Ishikawa (cell line): ENCODE measurements at regions not wholly inside any gene's neighbourhood (a gene's known extent, or its start where the extent isn't known, plus 50 kb on each side); places are given as distances from the start of the nearest gene placed in this dataset.

ENCODE experiments used
- CEBPB ChIP-seq: IDR thresholded peaks from 2 replicates; pipeline ENCODE4 v1.6.1; 2012
- CREB1 ChIP-seq: IDR thresholded peaks from 2 replicates; pipeline ENCODE4 v1.6.1; 2012; ENCODE audit warnings: low read depth
- EGR1 ChIP-seq: IDR thresholded peaks from 2 replicates; pipeline ENCODE4 v1.6.1; 2012
- EP300 ChIP-seq: IDR thresholded peaks from 2 replicates; pipeline ENCODE4 v1.6.1; 2012; ENCODE audit warnings: borderline replicate concordance
- FOXM1 ChIP-seq: IDR thresholded peaks from 2 replicates; pipeline ENCODE4 v1.6.1; 2012; ENCODE audit warnings: low read depth, borderline replicate concordance
- NFIC ChIP-seq: IDR thresholded peaks from 2 replicates; pipeline ENCODE4 v1.6.1; 2012
- RAD21 ChIP-seq: IDR thresholded peaks from 2 replicates; pipeline ENCODE4 v1.6.1; 2012; ENCODE audit warnings: low read depth
- TAF1 ChIP-seq: IDR thresholded peaks from 2 replicates; pipeline ENCODE4 v1.6.1; 2012; ENCODE audit warnings: low read depth, mild to moderate bottlenecking
- TCF12 ChIP-seq: IDR thresholded peaks from 2 replicates; pipeline ENCODE4 v1.6.1; 2012; ENCODE audit warnings: low read depth
- TEAD4 ChIP-seq: IDR thresholded peaks from 2 replicates; pipeline ENCODE4 v1.6.1; 2012
- YY1 ChIP-seq: IDR thresholded peaks from 2 replicates; pipeline ENCODE4 v1.6.1; 2012; ENCODE audit warnings: low read depth
- ZBTB7A ChIP-seq: IDR thresholded peaks from 2 replicates; pipeline ENCODE4 v1.6.1; 2012; ENCODE audit warnings: low read depth
- TF ChIP-seq, protein P1 (sequence below): IDR thresholded peaks from 2 replicates; pipeline ENCODE4 v1.6.1; 2012
- TF ChIP-seq, protein P2 (sequence below): IDR thresholded peaks from 2 replicates; pipeline ENCODE4 v1.6.1; 2012
- TF ChIP-seq, protein P3 (sequence below): IDR thresholded peaks from 2 replicates; pipeline ENCODE4 v1.6.1; 2012; ENCODE audit warnings: low read depth, mild to moderate bottlenecking

DNA sequence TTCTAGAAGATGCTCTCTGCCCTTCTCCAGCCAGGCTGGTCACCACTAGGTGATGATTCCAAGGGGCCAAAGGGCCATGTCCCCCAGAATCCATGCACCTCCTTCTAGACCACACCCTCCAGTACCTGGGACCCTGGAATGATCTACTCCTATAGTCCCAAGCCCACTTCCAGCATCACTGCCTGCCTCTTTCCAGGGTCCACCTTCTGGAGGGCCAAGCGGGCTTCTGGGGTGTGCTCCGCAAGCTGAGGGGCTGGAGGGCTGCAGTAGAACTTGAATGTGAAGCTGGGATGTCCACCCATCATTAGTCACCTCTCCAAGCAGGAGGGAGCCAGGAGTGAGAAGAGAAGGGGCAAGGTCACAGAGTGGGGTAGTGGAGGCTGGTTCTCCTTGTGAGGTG lies 234.4 kb upstream of the MYO3A start:
- TF ChIP-seq TAF1: no peak
- TF ChIP-seq YY1: no peak
- no peak for TF ChIP-seq TEAD4
- TF ChIP-seq ZBTB7A: no peak
- TF ChIP-seq TCF12: no peak
- TF ChIP-seq CEBPB: no peak
- TF ChIP-seq, protein P1, sequence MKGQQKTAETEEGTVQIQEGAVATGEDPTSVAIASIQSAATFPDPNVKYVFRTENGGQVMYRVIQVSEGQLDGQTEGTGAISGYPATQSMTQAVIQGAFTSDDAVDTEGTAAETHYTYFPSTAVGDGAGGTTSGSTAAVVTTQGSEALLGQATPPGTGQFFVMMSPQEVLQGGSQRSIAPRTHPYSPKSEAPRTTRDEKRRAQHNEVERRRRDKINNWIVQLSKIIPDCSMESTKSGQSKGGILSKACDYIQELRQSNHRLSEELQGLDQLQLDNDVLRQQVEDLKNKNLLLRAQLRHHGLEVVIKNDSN: no peak
- TF ChIP-seq EGR1: no peak
- no peak for TF ChIP-seq RAD21
- TF ChIP-seq NFIC: no peak

DNA sequence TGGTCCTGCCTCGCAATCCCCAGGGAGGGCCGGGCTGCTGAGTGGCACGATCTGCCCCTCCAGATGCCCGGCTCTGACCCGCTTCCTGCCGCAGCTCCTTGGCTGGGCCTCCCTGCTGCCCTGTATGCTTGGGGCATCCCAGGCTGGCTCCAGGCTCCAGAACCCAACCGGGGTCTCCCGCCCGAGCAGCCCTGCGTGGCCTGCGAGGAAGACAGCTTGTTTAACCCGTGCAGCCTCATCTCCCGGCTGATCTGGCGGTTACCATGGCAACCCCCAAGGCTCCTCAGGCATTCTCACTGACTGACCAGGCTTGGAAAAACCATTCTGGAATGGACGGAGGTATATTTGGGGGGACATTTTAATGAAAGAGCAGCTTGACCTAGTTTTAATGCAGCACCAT lies 232.4 kb upstream of the MYO3A start:
- TF ChIP-seq CREB1 (no peak), CEBPB (no peak), NFIC (no peak), EGR1 (no peak), TAF1 (no peak), YY1 (no peak), TEAD4 (no peak), ZBTB7A (no peak), TCF12 (no peak), RAD21 (no peak)
- TF ChIP-seq, protein P2, sequence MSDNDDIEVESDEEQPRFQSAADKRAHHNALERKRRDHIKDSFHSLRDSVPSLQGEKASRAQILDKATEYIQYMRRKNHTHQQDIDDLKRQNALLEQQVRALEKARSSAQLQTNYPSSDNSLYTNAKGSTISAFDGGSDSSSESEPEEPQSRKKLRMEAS: no peak
- TF ChIP-seq, protein P3, sequence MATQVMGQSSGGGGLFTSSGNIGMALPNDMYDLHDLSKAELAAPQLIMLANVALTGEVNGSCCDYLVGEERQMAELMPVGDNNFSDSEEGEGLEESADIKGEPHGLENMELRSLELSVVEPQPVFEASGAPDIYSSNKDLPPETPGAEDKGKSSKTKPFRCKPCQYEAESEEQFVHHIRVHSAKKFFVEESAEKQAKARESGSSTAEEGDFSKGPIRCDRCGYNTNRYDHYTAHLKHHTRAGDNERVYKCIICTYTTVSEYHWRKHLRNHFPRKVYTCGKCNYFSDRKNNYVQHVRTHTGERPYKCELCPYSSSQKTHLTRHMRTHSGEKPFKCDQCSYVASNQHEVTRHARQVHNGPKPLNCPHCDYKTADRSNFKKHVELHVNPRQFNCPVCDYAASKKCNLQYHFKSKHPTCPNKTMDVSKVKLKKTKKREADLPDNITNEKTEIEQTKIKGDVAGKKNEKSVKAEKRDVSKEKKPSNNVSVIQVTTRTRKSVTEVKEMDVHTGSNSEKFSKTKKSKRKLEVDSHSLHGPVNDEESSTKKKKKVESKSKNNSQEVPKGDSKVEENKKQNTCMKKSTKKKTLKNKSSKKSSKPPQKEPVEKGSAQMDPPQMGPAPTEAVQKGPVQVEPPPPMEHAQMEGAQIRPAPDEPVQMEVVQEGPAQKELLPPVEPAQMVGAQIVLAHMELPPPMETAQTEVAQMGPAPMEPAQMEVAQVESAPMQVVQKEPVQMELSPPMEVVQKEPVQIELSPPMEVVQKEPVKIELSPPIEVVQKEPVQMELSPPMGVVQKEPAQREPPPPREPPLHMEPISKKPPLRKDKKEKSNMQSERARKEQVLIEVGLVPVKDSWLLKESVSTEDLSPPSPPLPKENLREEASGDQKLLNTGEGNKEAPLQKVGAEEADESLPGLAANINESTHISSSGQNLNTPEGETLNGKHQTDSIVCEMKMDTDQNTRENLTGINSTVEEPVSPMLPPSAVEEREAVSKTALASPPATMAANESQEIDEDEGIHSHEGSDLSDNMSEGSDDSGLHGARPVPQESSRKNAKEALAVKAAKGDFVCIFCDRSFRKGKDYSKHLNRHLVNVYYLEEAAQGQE: no peak

DNA sequence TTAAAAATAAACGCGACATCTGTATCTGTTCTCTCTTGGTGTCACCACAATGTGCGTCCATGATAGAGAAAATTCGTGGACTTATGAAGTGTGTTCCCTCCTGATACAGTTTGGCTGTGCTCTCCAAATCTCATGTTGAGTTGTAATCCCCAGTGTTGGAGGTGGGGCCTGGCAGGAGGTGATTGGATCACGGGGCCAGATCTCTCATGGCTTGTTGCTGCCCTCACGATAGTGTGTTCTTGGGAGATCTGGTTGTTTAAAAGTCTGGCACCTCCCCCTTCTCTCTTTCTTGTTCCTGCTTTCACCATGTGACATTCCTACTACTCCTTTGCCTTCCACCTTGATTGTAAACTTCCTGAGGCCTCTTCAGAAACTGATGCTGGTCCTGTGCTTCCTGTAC lies 229.4 kb upstream of the MYO3A start:
- TF ChIP-seq, protein P3: no peak
- TF ChIP-seq FOXM1 (no peak), EGR1 (no peak), CEBPB (no peak), EP300 (no peak), TAF1 (no peak), RAD21 (no peak), NFIC (no peak)

DNA sequence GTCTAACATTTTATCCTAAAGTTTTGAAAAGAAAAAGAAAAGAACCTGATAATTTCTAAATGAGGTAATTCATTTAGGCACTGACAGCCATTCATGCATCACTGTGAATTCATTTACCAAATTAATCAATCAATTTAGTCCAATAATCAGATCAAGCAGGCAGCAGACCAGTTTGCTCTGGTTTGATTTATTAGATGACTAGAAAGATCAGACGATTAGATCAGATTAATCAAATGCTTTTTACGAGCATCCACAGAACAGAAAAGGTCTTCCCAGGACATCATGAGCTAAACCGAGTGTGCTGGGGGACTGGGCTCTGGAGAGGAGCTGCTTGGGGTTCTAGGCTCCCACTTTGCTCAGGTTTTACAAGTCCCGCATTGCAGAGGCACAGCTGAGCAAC lies 226.5 kb upstream of the MYO3A start:
- no peak for TF ChIP-seq TEAD4
- no peak for TF ChIP-seq CEBPB
- no peak for TF ChIP-seq TCF12
- TF ChIP-seq CREB1: no peak
- TF ChIP-seq EP300: no peak
- no peak for TF ChIP-seq NFIC
- TF ChIP-seq ZBTB7A: no peak
- no peak for TF ChIP-seq RAD21
- TF ChIP-seq, protein P1: no peak
- TF ChIP-seq FOXM1: no peak

DNA sequence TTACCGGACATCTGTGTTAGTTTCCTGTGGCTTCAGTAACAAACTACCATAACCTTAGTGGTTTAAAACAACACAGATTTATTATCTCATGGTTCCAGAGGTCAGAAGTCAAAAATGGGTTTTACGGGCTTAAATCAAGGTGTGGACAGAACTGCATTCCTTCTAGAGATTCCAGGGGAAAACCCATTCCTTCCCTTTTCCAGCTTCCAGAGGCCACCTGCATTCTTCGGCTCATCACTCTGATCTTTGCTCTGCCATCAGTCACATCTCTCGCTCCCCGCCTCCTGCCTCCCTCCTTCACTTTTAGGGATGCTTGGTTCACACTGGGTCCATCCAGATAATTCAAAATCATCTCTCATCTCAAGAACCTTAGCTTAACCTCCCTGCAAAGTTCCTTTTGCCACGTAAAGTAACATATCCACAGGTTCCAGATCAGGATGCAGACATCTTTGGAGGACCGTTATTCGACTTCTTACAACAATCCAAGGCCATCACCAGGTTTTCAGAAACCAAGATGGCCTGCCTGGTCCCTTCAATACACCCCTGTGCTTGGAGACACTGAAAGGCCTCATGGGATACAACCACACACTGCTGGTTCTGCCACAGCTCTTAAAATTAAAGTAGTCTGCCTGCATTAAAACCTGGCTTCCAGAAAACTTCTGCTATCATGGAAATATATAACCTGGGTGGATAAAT lies 225.9 kb upstream of the MYO3A start:
- TF ChIP-seq FOXM1 (no peak), NFIC (no peak), TEAD4 (no peak), TCF12 (no peak), RAD21 (no peak), ZBTB7A (no peak), EP300 (no peak), CREB1 (no peak), EGR1 (no peak), TAF1 (no peak), YY1 (no peak)
- TF ChIP-seq, protein P3: no peak
- TF ChIP-seq, protein P2: no peak
- TF ChIP-seq, protein P1: no peak
